Hypothalamus (tissue), 51 donors: ENCODE measurements at regions not wholly inside any gene's neighbourhood (a gene's known extent, or its start where the extent isn't known, plus 50 kb on each side); places are given as distances from the start of the nearest gene placed in this dataset.
"Not testable (repeated sequence)": the region's sequence is repeated elsewhere in the genome, so short reads cannot be mapped to it uniquely, and the experiment has no call there.

Experiments used
- DNase-seq, 51 donors: peaks; one replicate each; lab custom pipeline; 2025; lab: John Stamatoyannopoulos, UW

DNA sequence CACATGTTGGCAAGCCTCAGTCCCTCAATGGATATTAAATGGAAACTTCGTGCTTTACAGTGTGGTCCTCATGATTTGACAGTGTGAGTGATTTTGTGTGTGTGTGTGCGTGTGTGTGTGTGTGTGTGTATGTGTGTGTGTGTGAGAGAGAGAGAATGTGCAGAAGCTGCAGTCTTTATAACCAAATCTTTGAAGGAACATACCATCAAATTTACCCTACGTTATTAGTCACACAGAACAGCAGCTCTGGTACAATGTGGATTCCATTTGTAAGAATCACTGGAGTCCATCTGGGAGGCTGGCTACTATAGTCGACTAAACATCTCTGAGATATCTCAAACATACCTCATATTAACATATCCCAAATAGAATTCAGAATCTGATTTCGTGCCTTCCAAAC is 928.0 kb upstream of the POT1 start:
- DNase-seq: no peak

DNA sequence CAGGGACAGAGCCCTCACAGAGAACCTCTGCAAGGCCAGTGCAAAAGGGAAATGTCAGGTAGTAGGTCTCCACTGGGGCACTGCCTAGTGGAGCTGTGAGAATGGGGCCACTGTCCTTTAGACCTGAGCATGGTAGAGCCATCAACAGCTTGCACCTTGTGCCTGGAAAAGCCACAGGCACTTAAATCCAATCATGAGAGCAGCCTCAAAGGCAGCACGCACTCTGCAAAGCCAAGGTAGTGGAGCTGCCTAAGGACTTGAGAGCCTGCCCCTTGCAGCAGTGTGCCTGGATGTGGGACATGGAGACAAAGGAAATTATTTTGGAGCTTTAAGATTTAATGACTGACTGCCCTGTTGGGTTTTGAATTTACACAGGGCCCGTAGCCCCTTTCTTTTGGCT is 918.5 kb upstream of the POT1 start:
- no peak for DNase-seq

DNA sequence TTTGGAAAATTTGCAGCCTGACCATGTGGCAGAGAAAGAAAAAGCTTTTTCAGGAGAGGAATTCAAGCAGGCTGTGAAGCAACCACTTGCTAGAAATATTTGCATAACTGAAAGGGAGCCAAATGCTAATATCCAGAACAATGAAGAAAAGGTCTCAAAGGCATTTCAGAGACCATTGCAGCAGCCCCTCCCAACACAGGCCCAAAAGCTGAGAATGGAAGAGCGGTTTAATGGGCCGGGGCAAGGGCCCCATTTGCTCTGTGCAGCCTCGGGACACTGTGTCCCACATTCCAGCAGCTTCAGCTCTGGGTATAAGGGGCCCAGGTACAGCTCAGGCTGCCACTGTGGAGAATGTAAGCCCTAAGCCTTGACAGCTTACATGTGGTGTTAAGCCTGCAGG is 918.1 kb upstream of the POT1 start:
- DNase-seq: no peak

DNA sequence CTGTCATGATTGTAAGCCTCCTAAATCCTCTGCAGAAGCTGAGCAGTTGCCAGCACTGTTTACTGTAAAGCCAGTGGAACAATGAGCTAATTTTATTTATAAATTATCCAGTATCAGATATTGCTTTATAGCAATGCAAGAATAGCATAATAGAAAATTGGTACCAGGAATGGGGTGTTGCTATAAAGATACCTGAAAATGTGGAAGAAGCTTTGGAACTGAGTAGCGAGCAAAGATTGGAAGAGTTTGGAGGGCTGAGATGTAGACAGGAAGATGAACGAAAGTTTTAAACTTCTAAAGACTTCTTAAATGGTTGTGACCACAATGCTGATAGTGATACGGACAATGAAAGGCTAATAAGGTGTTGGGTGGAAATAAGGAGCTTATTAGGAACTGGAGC is 917.4 kb upstream of the POT1 start:
- no peak for DNase-seq

DNA sequence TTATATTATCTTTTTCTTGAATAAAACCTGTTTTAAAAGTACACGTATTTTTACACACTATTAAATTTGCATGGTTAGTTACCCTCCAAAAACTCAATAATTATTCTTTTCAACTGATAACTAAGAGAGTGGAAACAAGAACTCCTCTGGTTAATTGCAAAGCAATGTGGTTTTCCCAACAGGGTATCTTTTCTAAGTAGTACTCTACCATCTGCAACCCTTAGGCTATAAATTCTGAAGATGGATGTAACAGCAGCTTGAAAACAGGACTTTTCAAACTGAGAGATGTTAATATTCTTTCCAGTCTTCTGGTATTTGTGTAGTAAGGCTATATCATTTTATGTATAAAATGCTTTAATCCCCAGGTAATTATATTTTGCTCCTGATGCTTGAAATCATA is 916.1 kb upstream of the POT1 start:
- no peak for DNase-seq

DNA sequence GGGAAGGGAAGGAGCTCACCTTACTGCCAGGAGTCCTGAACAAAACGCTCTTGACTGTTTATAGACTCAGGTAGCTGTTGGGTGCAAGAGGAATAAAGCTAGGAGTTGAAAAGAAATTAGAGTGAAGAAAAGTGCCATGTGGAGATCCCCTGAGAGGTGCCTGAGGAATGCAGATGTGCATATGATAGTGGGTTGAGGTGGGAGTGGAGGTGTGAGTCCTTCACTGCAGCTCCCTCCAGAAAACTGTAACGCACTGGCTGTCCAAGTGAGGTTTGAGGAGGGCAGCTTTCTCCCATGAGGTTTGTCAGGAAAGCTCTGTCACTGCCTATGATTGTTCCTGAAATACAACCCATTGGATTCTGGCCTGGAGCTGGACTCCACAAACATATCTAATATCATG is 904.8 kb upstream of the POT1 start:
- DNase-seq: no peak

- no peak for DNase-seq
Measured at GRCh38 chr7:125833839-125834238, 904.2 kb upstream of the POT1 start.

DNA sequence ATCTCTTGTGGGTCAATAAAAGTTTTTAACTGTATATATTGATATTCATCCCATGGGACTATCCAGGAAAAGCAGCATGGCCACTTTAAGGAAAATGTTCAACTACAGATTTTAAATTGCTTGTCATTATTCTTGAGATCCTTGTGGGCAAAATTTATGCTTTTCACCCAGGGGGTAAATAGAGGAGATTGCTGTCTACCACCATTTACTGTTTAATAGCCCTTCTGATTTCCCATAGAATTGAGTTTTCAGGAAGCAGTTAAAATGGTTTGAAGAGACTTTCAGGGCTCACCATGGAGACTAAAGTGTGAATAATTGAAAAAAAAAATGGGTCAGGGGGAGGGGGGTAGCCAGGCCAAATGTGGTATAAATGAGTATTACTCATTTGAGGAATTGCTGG is 901.1 kb upstream of the POT1 start:
- no peak for DNase-seq

- no peak for DNase-seq
Measured at GRCh38 chr7:125828153-125828700, 898.6 kb upstream of the POT1 start.

DNA sequence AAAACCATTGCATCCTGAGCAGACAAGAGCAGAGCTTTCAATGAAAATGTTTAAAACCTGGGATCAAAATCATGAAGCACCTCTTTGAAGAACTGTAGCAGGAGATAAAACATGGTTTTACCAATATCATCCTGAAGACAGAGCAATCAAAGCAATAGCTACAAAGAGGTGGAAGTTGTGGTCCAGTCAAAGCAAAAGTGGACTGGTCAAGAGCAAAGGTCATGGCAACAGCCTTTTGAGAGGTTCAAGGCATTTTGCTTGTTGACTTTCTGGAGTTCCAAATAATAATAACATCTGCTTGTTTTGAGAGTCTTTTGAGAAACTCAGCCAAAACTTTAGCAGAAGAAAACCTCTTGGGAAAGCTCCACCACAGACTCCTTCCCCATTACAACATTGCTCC is 893.9 kb upstream of the POT1 start:
- DNase-seq: no peak

DNA sequence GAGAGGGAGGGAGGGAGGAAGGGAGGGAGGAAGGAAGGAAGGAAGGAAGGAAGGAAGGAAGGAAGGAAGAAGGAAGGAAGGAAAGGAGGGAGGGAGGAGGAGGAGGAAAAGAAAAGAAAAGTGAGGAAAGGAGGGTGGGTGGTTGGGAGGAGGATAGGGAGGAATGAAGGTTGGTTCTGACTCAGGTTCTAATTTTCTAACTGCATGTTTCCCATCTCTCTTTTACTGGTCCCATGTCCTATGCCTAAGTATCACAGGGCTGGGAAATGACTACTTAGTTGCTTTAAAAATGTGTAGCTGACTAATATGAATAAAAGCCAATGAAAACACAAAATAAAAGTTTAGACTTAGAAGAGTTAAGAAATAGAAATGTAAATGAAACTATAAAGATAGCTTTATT is 890.9 kb upstream of the POT1 start:
- DNase-seq: no peak

DNA sequence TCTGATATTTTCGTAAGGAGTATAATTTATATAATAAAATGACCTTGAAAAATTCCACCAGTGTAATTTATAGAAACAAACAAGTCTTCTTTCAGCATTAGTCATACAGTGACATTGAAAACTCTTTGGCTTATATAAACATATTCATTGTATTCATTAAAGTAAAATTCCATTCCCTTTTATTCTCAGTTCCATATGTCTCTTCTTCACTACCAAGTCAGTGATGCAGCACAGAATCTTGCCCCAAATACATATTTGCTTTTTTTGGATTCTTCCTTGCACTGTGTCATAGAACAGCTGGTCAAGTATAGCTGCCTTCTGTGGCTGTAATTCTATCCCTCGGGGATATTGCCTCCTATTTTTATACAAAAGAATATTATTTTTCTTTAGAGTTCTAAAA is 884.5 kb upstream of the POT1 start:
- DNase-seq: no peak

- not testable (repeated sequence) for DNase-seq
Measured at GRCh38 chr7:125806491-125806890, 876.9 kb upstream of the POT1 start.

GRCh38 chr7:125804273-125804672 is 874.6 kb upstream of the POT1 start:
- no peak for DNase-seq

GRCh38 chr7:125780153-125780552 is 850.5 kb upstream of the POT1 start:
- DNase-seq: no peak

DNA sequence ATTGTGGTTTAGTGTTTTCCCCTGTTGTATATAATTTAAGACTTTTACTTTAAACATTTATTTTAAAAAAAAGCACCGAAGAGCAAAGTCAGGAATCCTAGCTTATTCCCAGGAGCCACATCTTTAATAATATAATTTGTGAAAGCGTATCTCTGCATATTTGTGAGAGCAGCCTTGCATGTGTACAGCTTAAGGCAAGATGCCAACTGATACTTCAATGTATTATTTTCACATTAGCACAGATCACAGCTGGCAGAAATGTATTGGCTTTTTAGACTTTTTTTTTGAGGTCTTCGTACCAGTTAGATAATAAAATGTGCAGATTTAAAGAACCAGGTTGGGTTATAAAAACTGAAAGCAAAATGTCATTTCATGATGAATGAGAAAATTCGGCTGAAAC is 845.7 kb upstream of the POT1 start:
- no peak for DNase-seq

GRCh38 chr7:125773113-125773785 is 843.6 kb upstream of the POT1 start:
- DNase-seq: no peak

GRCh38 chr7:125747966-125748365 is 818.3 kb upstream of the POT1 start:
- no peak for DNase-seq

DNA sequence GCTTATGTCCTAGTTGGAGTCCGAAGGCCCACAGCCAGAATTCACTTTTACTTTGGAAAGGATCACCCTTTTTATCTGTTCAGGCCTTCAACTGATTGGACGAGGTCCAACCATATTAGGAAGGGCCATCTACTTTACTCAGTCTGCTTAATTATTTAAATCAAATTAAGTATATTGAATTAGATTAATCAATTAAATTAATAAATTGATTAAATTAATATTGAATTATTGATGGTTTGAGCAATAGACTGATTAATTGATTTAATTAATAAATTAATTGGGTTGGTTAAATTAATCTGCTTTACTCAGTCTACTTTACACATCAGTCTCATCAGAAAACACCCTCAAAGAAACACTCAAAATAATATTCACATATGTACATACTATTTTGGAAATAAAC is 816.9 kb upstream of the POT1 start:
- no peak for DNase-seq

GRCh38 chr7:125727215-125727614 is 797.6 kb upstream of the POT1 start:
- no peak for DNase-seq

- no peak for DNase-seq
Measured at GRCh38 chr7:125695626-125696025, 766.0 kb upstream of the POT1 start.

GRCh38 chr7:125683156-125683555 is 753.5 kb upstream of the POT1 start:
- no peak for DNase-seq

GRCh38 chr7:125681508-125681907 is 751.9 kb upstream of the POT1 start:
- DNase-seq: no peak
